Astrocyte of the cerebellum (primary cell): ENCODE measurements at regions not wholly inside any gene's neighbourhood (a gene's known extent, or its start where the extent isn't known, plus 50 kb on each side); places are given as distances from the start of the nearest gene placed in this dataset.

Source experiments
- DNase-seq: peaks from one replicate; pipeline ENCODE4 v3.0.0-alpha.2; 2011; ENCODE audit warnings: low read depth
- H3K4me3 ChIP-seq: 2 replicates; pipeline ENCODE4 v1.5.1; 2011; ENCODE audit warnings: mild to moderate bottlenecking, low read depth, low read length, moderate library complexity
- CTCF ChIP-seq: IDR thresholded peaks from 2 replicates; pipeline ENCODE4 v1.5.1; 2012; ENCODE audit warnings: low read length, low read depth, moderate library complexity, mild to moderate bottlenecking; ENCODE audit errors: missing control alignments
- in situ Hi-C: cut with HindIII; loops from 2 replicates; pipeline ENCODE4 v1.10.0; 2017; ENCODE audit warnings: low sequenced_read_pairs

DNA sequence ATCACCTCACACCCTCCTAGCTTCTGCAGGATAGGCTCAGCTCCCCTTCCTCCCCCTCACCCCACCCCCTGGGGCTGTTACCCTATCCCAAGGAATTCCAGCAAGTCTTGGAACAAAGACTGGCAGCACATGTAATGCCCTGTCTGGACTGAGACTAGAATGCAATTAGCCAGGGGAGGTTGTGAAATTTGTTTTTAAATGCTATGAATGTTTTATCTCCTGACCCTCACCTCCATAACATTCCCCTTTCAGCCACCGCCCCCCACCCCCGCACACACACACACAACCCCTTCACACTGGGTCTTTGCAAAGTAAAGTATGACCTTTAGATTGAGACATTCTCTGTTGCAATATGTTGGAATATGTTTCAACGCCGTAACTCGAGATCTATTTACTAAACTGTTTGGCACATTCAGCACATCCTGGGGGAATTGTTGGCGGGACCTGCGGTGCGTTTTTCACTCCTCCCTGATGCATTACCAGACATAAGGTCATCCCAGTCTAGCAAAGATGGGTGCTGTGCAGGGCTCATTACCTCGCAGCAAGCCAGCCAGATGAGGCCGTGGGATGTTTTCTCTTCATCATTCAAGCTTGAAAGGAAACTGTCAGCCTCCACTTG is 290.7 kb upstream of the SLC14A2 start:
- DNase-seq: peak; percentile 29
- no peak for TF ChIP-seq CTCF
- in situ Hi-C loops: no loop called here
- no peak overlapping the region for H3K4me3 ChIP-seq

DNA sequence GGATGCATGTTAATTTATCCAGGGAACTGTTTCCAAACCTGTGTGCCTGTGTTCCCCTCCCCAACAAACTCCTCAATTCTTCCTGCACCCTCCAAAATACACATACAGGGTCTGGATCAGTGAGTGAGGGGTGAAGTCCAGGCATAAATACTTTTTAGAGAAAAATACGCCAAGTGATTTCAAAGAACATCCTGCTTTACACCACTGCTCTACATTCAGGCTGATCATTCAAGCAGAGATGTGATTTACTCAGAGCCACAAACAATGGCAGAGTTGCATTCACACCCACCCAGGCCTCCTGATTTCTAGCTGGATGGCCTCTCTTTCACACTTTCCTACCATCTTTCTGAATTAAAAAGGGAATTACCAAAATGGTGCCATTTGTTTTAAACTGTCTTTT is 289.5 kb upstream of the SLC14A2 start:
- TF ChIP-seq CTCF: no peak
- no peak for DNase-seq
- H3K4me3 ChIP-seq: no peak overlapping the region
- in situ Hi-C loops: no loop called here

GRCh38 chr18:45326505-45326904 is 288.8 kb upstream of the SLC14A2 start:
- H3K4me3 ChIP-seq: no peak overlapping the region
- no peak for TF ChIP-seq CTCF
- no peak for DNase-seq
- in situ Hi-C loops: no loop called here

DNA sequence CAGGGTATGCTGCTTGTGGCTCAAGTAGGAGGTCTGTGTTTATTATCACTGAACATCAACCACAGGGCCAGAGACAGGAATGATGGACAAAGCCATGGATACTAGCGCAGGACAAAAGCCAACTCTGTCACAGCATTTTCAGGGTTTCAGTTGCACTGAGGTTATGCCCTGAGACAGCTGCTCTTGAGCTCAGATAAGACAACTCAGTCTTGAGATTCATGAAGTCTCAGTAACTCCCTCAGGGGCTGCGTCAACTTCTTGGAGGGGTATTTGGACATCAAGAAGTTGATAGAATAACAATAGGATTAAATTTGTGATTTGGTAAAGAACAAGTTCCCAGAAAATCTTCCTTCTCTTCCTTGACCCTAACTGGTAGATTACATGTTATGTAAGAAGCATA is 287.0 kb upstream of the SLC14A2 start:
- in situ Hi-C loops: no loop called here
- TF ChIP-seq CTCF: no peak
- H3K4me3 ChIP-seq: no peak overlapping the region
- DNase-seq: no peak

- no peak for DNase-seq
- TF ChIP-seq CTCF: no peak
- no peak overlapping the region for H3K4me3 ChIP-seq
- in situ Hi-C loops: no loop called here
Observed at GRCh38 chr18:45328811-45329210, 286.5 kb upstream of the SLC14A2 start.

DNA sequence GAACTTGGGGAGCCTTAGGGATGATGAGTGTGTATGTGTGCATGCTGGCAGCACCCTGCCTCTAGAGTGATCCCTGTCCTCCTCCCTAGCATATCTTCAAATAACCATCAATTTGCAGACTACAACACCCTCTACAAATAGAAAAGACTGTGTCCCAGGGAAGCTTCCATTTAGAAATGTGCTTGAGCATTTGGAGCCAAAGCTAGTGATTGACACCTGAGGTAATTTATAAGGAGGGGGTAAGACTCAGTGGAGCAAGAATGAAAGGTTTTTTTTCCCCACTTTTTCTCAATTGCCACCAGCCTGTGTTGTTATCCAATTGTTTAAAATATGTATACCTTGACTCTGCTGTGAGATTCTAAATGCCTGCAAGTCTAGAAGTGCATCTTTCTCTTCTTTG is 286.0 kb upstream of the SLC14A2 start:
- in situ Hi-C loops: no loop called here
- no peak for DNase-seq
- TF ChIP-seq CTCF: no peak
- H3K4me3 ChIP-seq: no peak overlapping the region
